ENCODE measurements at regions not wholly inside any gene's neighbourhood (a gene's known extent, or its start where the extent isn't known, plus 50 kb on each side); places are given as distances from the start of the nearest gene placed in this dataset.

GRCh38 chr13:55567721-55568625, 1572.7 kb upstream of the PRR20A start:
- no peaks in the 10 kb centered on the region for H3K36me3 ChIP-seq (ENCODE audit: insufficient read depth, low read length)
- no peaks in the 10 kb centered on the region for H3K36me3 Mint-ChIP-seq
- no peaks in the 10 kb centered on the region for H3K27me3 Mint-ChIP-seq
- H3K9me3 ChIP-seq (ENCODE audit: control insufficient read depth in 1 of 2, low read length in 2 of 2), result no peaks in the 10 kb centered on the region
- no peaks in the 10 kb centered on the region for H3K4me1 Mint-ChIP-seq
- no peaks in the 10 kb centered on the region for H3K4me1 ChIP-seq (ENCODE audit: insufficient read depth, low read length)
- H3K4me3 Mint-ChIP-seq, result no peak overlapping the region
- ChIA-PET CTCF (ENCODE audit: partially characterized antibody) (no interaction called here), POLR2A (ENCODE audit: partially characterized antibody) (no interaction called here)
- no peak overlapping the region for H3K27ac Mint-ChIP-seq
- intact Hi-C loops (cut with micrococcal nuclease), result loop anchor here (5.0 kb wide), 1 partner anchor 179 kb away; no protein-coding TSS in a partner anchor
- no peak for DNase-seq
- H3K4me3 ChIP-seq (ENCODE audit: low read length in 2 of 2), result no peak overlapping the region
- H3K9me3 Mint-ChIP-seq, result peaks cover 0 to 8% (median 4%) of the 10 kb centered on the region in 8 donors
- H3K27me3 ChIP-seq (ENCODE audit: insufficient read depth, low read length), result no peaks in the 10 kb centered on the region
- no peak overlapping the region for H3K27ac ChIP-seq (ENCODE audit: low read depth, low read length)

DNA sequence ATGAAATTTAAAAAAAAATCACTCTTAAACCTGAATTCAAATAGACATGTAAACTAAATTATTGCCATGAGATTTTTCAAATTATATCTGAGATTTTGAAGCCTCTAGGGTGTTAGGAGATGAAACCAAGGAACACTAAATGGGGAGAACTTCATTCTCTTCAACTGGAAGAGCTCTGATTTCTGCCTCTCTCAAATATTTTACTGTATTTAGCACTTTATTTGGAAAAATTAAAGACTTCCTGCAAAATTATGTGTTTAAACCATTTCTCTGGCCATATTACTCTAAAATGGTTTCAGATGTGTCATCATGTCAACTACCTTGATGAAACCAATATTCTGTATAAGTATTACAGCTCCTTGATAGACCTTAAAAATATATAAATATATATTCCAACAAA, 1571.6 kb upstream of the PRR20A start:
- no peak overlapping the region for H3K27ac ChIP-seq (ENCODE audit: low read depth, low read length)
- Mint-ChIP-seq H3K27me3 (no peaks in the 10 kb centered on the region), H3K4me3 (no peak overlapping the region), H3K36me3 (no peaks in the 10 kb centered on the region), H3K4me1 (no peaks in the 10 kb centered on the region), H3K27ac (no peak overlapping the region), H3K9me3 (peaks cover 0 to 8% (median 4%) of the 10 kb centered on the region in 8 donors)
- CTCF ChIA-PET (ENCODE audit: partially characterized antibody), result no interaction called here
- no peak overlapping the region for H3K4me3 ChIP-seq (ENCODE audit: low read length in 2 of 2)
- no peaks in the 10 kb centered on the region for H3K27me3 ChIP-seq (ENCODE audit: insufficient read depth, low read length)
- DNase-seq, result no peak
- H3K9me3 ChIP-seq (ENCODE audit: control insufficient read depth in 1 of 2, low read length in 2 of 2), result no peaks in the 10 kb centered on the region
- no peaks in the 10 kb centered on the region for H3K36me3 ChIP-seq (ENCODE audit: insufficient read depth, low read length)
- intact Hi-C loops (cut with micrococcal nuclease), result loop anchor here (5.0 kb wide), 1 partner anchor 178 kb away; no protein-coding TSS in a partner anchor
- POLR2A ChIA-PET (ENCODE audit: partially characterized antibody), result no interaction called here
- no peaks in the 10 kb centered on the region for H3K4me1 ChIP-seq (ENCODE audit: insufficient read depth, low read length)

GRCh38 chr13:55569514-55569913, 1571.2 kb upstream of the PRR20A start:
- H3K27me3 ChIP-seq (ENCODE audit: insufficient read depth, low read length), result no peaks in the 10 kb centered on the region
- H3K4me3 ChIP-seq (ENCODE audit: low read length in 2 of 2), result no peak overlapping the region
- H3K4me1 ChIP-seq (ENCODE audit: insufficient read depth, low read length), result no peaks in the 10 kb centered on the region
- no peaks in the 10 kb centered on the region for H3K27me3 Mint-ChIP-seq
- POLR2A ChIA-PET (ENCODE audit: partially characterized antibody), result no interaction called here
- intact Hi-C loops (cut with micrococcal nuclease), result loop anchor here (5.0 kb wide), 1 partner anchor 178 kb away; no protein-coding TSS in a partner anchor
- no peaks in the 10 kb centered on the region for H3K36me3 ChIP-seq (ENCODE audit: insufficient read depth, low read length)
- no peak overlapping the region for H3K27ac Mint-ChIP-seq
- CTCF ChIA-PET (ENCODE audit: partially characterized antibody), result no interaction called here
- no peak overlapping the region for H3K27ac ChIP-seq (ENCODE audit: low read depth, low read length)
- no peak overlapping the region for H3K4me3 Mint-ChIP-seq
- peaks cover 0 to 5% (median under 1%) of the 10 kb centered on the region in 8 donors for H3K9me3 Mint-ChIP-seq
- no peak for DNase-seq
- H3K9me3 ChIP-seq (ENCODE audit: control insufficient read depth in 1 of 2, low read length in 2 of 2), result no peaks in the 10 kb centered on the region
- no peaks in the 10 kb centered on the region for H3K36me3 Mint-ChIP-seq
- H3K4me1 Mint-ChIP-seq, result no peaks in the 10 kb centered on the region

DNA sequence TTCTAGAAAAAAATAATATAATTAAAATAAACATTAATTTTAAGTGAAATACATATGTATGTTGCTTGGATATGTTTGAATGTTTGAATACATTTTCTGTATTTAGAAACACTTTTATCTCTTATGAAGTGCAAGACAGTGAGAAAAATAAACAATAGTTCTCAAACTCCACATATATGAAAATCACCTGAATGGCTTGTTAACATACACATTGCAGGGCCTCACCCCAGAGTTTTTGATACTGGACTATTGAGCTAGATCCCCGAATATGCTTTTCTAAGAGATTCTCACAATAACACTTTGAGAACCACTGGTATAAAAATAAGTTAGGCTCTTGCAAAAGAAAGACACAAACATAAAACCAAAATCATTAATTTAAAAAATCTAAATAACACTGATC, 1570.3 kb upstream of the PRR20A start:
- Histone ChIP-seq H3K27ac (ENCODE audit: low read depth, low read length) (no peak overlapping the region), H3K4me1 (ENCODE audit: insufficient read depth, low read length) (no peaks in the 10 kb centered on the region), H3K4me3 (ENCODE audit: low read length in 2 of 2) (no peak overlapping the region), H3K27me3 (ENCODE audit: insufficient read depth, low read length) (no peaks in the 10 kb centered on the region), H3K36me3 (ENCODE audit: insufficient read depth, low read length) (no peaks in the 10 kb centered on the region), H3K9me3 (ENCODE audit: control insufficient read depth in 1 of 2, low read length in 2 of 2) (no peaks in the 10 kb centered on the region)
- Mint-ChIP-seq H3K27ac (no peak overlapping the region), H3K36me3 (no peaks in the 10 kb centered on the region), H3K4me3 (no peak overlapping the region), H3K4me1 (no peaks in the 10 kb centered on the region), H3K9me3 (peaks cover 0 to 5% (median 0%) of the 10 kb centered on the region in 8 donors), H3K27me3 (no peaks in the 10 kb centered on the region)
- CTCF ChIA-PET (ENCODE audit: partially characterized antibody), result no interaction called here
- POLR2A ChIA-PET (ENCODE audit: partially characterized antibody), result no interaction called here
- intact Hi-C loops (cut with micrococcal nuclease), result no loop called here
- DNase-seq, result no peak

- H3K4me1 Mint-ChIP-seq, result no peaks in the 10 kb centered on the region
Measured at GRCh38 chr13:55571237-55571867, 1569.4 kb upstream of the PRR20A start.

DNA sequence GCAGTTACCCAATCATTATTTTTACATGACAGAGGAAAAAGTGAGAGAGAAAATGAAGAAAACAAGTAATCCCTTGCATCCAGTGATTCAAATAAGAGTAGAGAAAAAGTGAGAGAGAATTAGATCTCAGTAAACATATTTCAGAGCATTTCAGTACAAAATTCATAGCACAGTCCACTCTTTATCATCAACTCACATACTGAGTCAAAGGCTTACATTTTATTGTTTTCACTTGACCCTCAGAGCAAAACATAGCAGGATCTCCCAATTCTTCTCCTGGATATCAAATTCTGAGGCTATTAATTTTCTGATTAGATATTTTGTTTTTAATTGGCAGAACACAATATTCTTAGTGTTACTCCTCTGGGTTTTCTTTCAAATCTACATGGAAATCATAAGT, 1568.3 kb upstream of the PRR20A start:
- Histone ChIP-seq H3K9me3 (ENCODE audit: control insufficient read depth in 1 of 2, low read length in 2 of 2) (no peaks in the 10 kb centered on the region), H3K27ac (ENCODE audit: low read depth, low read length) (no peak overlapping the region), H3K4me1 (ENCODE audit: insufficient read depth, low read length) (no peaks in the 10 kb centered on the region), H3K27me3 (ENCODE audit: insufficient read depth, low read length) (no peaks in the 10 kb centered on the region), H3K36me3 (ENCODE audit: insufficient read depth, low read length) (no peaks in the 10 kb centered on the region), H3K4me3 (ENCODE audit: low read length in 2 of 2) (no peak overlapping the region)
- intact Hi-C loops (cut with micrococcal nuclease), result no loop called here
- CTCF ChIA-PET (ENCODE audit: partially characterized antibody), result no interaction called here
- DNase-seq, result no peak
- Mint-ChIP-seq H3K4me3 (no peak overlapping the region), H3K27ac (no peak overlapping the region), H3K9me3 (peaks cover 0 to 5% (median 2%) of the 10 kb centered on the region in 8 donors), H3K4me1 (no peaks in the 10 kb centered on the region), H3K36me3 (no peaks in the 10 kb centered on the region), H3K27me3 (no peaks in the 10 kb centered on the region)
- POLR2A ChIA-PET (ENCODE audit: partially characterized antibody), result no interaction called here

More at GRCh38 chr13:55571237-55571867, 1569.4 kb upstream of the PRR20A start:
- no peak overlapping the region for H3K27ac ChIP-seq (ENCODE audit: low read depth, low read length)
- H3K4me1 ChIP-seq (ENCODE audit: insufficient read depth, low read length), result no peaks in the 10 kb centered on the region
- intact Hi-C loops (cut with micrococcal nuclease), result no loop called here
- Mint-ChIP-seq H3K27ac (no peak overlapping the region), H3K27me3 (no peaks in the 10 kb centered on the region), H3K9me3 (peaks cover 0 to 6% (median 0%) of the 10 kb centered on the region in 8 donors), H3K36me3 (no peaks in the 10 kb centered on the region), H3K4me3 (no peak overlapping the region)
- no peaks in the 10 kb centered on the region for H3K9me3 ChIP-seq (ENCODE audit: control insufficient read depth in 1 of 2, low read length in 2 of 2)
- no peak for DNase-seq
- POLR2A ChIA-PET (ENCODE audit: partially characterized antibody), result no interaction called here
- no peaks in the 10 kb centered on the region for H3K27me3 ChIP-seq (ENCODE audit: insufficient read depth, low read length)
- H3K4me3 ChIP-seq (ENCODE audit: low read length in 2 of 2), result no peak overlapping the region
- CTCF ChIA-PET (ENCODE audit: partially characterized antibody), result no interaction called here
- H3K36me3 ChIP-seq (ENCODE audit: insufficient read depth, low read length), result no peaks in the 10 kb centered on the region

DNA sequence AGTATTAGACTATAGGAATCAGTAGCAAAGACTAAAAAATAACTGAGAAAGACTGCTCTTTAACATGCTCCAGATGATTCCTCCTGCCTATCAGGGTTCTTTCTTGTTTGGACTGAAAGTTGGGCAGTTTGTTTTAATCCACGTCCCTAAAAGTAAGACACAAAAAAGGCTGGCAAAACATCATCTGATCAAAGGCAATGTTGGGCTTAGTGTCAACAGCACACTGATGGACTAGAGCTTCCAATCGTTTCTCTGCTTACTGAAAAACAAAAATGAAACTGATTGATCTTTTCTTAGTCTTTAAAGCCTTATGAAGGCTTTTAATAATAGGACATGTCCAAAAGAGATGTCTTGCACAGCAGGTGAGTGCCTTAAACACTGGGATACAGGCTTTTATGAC, 1567.9 kb upstream of the PRR20A start:
- no peaks in the 10 kb centered on the region for H3K36me3 ChIP-seq (ENCODE audit: insufficient read depth, low read length)
- H3K36me3 Mint-ChIP-seq, result no peaks in the 10 kb centered on the region
- no peak overlapping the region for H3K27ac ChIP-seq (ENCODE audit: low read depth, low read length)
- no peaks in the 10 kb centered on the region for H3K27me3 Mint-ChIP-seq
- no peaks in the 10 kb centered on the region for H3K27me3 ChIP-seq (ENCODE audit: insufficient read depth, low read length)
- H3K4me1 ChIP-seq (ENCODE audit: insufficient read depth, low read length), result no peaks in the 10 kb centered on the region
- no peak overlapping the region for H3K4me3 Mint-ChIP-seq
- intact Hi-C loops (cut with micrococcal nuclease), result no loop called here
- no peak for DNase-seq
- CTCF ChIA-PET (ENCODE audit: partially characterized antibody), result no interaction called here
- H3K9me3 Mint-ChIP-seq, result peaks cover 0 to 8% (median 3%) of the 10 kb centered on the region in 8 donors
- POLR2A ChIA-PET (ENCODE audit: partially characterized antibody), result no interaction called here
- no peak overlapping the region for H3K27ac Mint-ChIP-seq
- H3K4me3 ChIP-seq (ENCODE audit: low read length in 2 of 2), result no peak overlapping the region
- no peaks in the 10 kb centered on the region for H3K9me3 ChIP-seq (ENCODE audit: control insufficient read depth in 1 of 2, low read length in 2 of 2)
- no peaks in the 10 kb centered on the region for H3K4me1 Mint-ChIP-seq
